HG02938 (cell line): ENCODE measurements at regions not wholly inside any gene's neighbourhood (a gene's known extent, or its start where the extent isn't known, plus 50 kb on each side); places are given as distances from the start of the nearest gene placed in this dataset.

ENCODE experiments used
- ATAC-seq: cut with Tn5 transposase; IDR thresholded peaks from one replicate; pipeline ENCODE4 v1.9.1; 2021; ENCODE audit warnings: mild to moderate bottlenecking, moderate library complexity; ENCODE audit not compliant: unreplicated experiment

GRCh38 chr13:22561581-22561980 lies 619.2 kb upstream of the SGCG start:
- ATAC-seq, result no peak

DNA sequence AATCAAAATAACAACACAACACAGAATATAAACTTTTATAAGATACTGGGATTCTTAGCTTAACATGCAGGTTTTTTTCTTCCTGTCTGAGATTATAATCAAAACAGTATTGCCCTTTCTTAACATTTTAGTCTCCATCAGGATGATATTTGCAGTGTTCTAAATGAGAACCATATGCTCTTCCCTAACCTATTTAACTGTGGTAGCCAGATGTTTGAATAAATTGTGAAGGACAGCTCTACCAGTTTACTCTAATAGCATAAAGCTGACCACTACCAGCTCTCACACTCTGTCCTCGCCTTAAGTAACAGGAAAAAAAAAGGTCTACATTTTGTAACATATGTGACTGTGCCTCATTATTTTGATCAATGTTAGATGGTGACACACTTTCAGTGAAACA lies 618.7 kb upstream of the SGCG start:
- ATAC-seq, result no peak

- ATAC-seq, result no peak
Observed at GRCh38 chr13:22563272-22563671, 617.5 kb upstream of the SGCG start.

DNA sequence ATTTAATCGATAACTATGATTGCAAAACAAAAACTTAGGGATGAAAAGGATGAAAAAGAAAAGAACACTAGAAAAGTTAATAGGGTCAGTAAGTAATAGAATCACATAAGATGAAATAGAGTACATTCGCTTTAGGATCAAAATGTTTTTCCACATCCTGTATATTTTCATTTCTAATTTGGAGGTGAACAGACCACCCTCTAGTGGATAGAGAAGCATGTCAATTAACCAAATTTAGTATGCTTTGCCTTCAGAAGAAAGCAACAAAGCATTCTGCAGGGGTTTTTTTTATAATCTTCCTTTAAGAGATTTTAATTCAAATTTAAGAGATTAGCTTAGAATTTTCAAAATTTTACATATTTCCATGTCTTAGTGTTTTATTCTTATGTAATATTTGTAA lies 611.0 kb upstream of the SGCG start:
- no peak for ATAC-seq

- no peak for ATAC-seq
Observed at GRCh38 chr13:22589880-22590279, 590.9 kb upstream of the SGCG start.

- ATAC-seq, result no peak
Observed at GRCh38 chr13:22592515-22592914, 588.3 kb upstream of the SGCG start.

GRCh38 chr13:22594041-22594440 lies 586.7 kb upstream of the SGCG start:
- no peak for ATAC-seq

- ATAC-seq, result no peak
Observed at GRCh38 chr13:22596171-22596863, 584.5 kb upstream of the SGCG start.

GRCh38 chr13:22599156-22599555 lies 581.6 kb upstream of the SGCG start:
- no peak for ATAC-seq

GRCh38 chr13:22618002-22618401 lies 562.8 kb upstream of the SGCG start:
- ATAC-seq, result no peak

GRCh38 chr13:22625691-22626090 lies 555.1 kb upstream of the SGCG start:
- ATAC-seq, result no peak

- ATAC-seq, result no peak
Observed at GRCh38 chr13:22629374-22629773, 551.4 kb upstream of the SGCG start.

GRCh38 chr13:22642088-22642487 lies 538.7 kb upstream of the SGCG start:
- no peak for ATAC-seq

DNA sequence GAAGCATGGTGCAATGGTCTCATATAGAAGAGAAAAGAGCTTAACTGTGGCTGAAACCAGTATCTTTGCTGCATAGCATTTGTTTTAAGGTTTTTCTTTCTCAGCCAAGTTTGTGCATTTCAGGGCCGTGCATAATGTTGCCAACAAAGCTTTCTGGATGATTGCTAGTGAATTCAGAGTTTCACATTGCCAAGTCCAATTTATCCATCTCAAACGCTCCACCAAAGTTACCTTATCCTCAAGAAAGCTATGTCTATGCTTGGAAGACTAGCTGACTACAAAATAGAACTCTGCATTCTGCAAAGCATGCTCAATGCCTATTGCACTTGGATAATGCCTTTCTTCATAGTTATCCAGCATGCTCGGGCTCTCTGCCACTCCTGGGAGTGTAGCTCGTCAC lies 535.8 kb upstream of the SGCG start:
- ATAC-seq, result no peak

DNA sequence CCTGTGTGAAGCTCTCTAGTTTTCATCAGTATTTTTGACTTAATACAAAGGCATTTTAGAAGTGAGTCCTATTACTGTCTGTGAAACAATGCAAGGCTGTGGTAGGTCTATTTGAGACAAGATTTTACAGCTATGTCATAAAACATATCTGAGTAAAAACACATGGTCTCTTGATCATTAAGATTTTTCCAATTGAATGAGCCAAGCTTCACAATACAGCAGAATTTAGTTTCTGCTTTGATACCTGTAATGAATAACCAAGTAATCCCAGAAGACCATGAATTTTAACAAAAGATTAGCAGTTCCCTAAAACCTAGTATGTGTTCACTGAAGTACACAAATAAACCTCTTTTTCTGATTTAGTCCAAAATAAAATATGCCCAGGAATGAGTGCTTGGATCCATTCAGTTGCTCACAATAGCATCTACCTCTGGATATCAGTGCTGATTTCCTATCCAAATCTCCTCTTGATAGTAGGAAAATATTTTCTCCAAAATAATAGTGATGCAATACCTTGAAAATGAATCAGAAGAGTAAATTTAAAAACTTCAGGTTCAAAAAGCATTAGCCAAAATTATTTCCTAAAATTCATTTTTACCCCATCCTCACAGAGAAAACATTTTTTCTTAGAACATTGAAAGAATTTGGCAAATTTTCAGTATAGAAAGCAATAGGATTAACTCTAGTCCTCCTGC lies 533.5 kb upstream of the SGCG start:
- no peak for ATAC-seq

- ATAC-seq, result no peak
Observed at GRCh38 chr13:22648320-22648801, 532.4 kb upstream of the SGCG start.

DNA sequence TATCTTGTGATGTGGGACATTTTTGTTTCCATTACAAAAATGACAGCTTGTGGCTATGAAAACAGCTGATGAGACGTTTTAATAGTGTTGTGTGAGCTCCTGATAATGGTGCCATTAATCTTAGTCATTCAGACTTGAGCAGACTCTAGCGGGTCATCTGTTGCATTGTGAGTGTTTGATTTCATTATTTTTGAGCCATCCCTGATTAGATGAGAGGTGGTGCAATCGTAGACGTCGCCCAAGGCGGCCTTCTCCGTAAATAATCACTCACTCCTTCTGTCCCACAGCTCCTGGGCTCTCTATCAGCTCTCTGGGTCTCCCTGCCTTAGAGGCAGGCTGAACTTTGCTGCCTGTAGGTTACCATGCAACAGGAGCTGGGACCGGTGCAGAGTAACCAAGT lies 528.0 kb upstream of the SGCG start:
- no peak for ATAC-seq

DNA sequence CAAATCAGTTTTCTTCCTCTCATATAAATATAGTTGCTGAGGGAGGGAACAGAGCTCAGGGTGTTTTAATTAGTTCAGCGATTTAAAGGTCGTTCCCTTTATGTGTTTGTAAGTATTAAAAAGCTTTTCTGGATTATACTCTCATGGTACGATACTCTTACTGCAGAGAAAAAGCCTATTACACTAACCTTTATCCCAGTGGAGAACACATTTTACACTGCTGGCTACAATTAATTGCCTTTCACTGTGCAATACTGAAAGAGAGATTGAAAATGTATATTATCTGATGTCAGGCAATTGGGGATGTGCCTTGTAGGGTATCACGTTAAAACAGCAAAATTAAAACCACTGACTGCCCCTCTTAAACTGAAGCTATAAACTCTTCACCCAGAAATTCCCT lies 526.9 kb upstream of the SGCG start:
- no peak for ATAC-seq

DNA sequence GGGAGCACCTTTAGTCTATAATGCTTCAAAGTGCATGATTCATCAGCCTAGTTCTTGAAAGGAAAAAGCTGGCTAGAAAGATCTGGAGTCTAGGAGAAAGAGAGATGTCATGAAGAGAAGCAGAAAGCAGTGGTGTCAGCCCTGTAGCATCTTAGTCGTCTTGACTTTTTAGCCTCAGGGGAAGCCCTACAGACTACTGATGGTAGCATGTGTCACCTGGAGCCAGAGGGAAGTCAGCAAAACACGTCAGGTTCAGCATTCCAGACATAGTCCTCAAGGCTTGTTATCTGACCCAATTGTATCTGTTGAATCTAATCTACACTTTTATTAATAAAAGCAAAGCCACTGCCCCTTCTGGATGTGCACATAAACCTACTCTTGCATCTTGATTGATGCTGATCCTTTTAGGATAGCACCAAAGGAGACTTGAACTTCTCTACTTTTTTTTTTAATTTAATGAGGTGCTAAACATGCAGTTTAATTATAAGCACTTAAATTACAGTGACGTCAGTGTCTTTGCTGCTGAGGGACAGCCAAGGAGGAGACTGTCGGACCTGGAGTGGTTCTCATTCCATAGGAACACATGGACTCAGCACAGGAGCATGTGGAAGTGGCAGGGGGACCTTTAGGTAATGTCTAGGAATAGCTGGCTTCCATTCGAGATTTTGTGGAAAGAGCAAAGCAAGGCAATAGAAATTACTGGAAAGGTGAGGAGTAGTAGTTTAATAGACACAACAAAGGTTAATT lies 525.5 kb upstream of the SGCG start:
- ATAC-seq, result no peak

DNA sequence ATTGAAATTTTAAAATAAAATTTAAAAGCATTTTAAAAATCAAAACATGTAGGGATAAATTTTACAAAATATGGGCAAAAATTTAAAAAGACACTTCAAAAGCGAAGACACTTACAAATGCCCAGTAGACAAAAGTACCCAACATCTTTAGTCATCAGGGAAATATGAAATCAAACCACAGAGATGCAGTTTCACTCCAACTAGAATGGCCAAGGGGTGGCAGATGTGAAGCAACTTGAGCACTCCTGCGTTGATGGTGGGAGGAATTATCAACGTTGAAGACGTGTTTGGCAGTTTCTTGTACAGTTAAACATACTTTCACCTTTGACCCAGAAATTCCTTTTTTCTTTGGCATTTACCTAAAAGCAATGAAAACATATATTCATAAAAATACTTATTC lies 518.0 kb upstream of the SGCG start:
- no peak for ATAC-seq

- ATAC-seq, result no peak
Observed at GRCh38 chr13:22665506-22665905, 515.3 kb upstream of the SGCG start.

DNA sequence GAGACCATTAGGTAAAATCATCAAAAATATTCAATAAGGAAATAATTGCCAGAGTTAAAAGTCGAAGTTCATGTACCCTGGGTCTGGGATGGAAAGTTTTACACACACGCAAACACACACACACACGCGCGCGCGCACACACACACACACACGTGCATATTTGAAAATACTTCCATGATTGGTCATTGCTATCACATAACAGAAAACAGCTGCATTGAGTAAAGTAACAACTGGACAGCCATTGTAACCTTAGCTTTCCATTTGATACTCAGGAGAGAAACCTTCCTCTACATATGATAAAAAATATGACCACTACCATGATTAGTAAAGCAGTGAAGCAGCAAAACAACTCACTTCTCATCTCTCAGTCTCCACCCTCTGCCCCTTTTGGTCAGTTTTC lies 490.0 kb upstream of the SGCG start:
- ATAC-seq, result no peak
